ENCODE measurements at regions not wholly inside any gene's neighbourhood (a gene's known extent, or its start where the extent isn't known, plus 50 kb on each side); places are given as distances from the start of the nearest gene placed in this dataset.
A peak's percentile ranks its signal among the peaks of the same experiment; 100 is the strongest.

DNA sequence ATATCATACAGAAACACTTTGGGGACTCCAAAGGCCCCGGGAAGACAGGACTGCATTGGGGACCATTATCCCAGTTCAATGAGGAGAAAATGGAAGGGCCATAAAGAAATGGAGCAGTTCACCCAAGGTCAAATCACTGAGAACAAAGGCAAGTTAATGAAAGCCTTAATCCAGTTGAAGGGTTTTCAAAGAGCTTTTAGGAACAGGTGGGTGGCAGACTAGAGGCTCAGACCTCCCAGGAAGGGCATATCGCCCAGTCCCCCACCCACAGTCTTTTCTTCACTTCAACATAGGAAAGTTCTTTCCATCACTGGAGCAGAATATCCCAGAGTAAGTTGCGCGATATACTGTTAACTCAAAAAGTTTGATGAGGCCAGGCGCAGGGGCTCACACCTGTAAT, 136.1 kb upstream of the CCND2 start:
- TF ChIP-seq BHLHE40 (IDR thresholded peaks at IDR 0.05; ENCODE audit: borderline replicate concordance) (no peak), FOXM1 (IDR thresholded peaks at IDR 0.05; ENCODE audit: borderline replicate concordance) (no peak), TARDBP (IDR thresholded peaks at IDR 0.05) (no peak), FOXA1 (IDR thresholded peaks at IDR 0.05) (no peak), HDGF (IDR thresholded peaks at IDR 0.05; ENCODE audit: borderline replicate concordance) (no peak), SUZ12 (IDR thresholded peaks at IDR 0.05) (no peak), PKNOX1 (IDR thresholded peaks at IDR 0.05) (no peak), FOXK2 (IDR thresholded peaks at IDR 0.05) (no peak)
- ChIA-PET POLR2A (no interaction called here), CTCF (no interaction called here)

DNA sequence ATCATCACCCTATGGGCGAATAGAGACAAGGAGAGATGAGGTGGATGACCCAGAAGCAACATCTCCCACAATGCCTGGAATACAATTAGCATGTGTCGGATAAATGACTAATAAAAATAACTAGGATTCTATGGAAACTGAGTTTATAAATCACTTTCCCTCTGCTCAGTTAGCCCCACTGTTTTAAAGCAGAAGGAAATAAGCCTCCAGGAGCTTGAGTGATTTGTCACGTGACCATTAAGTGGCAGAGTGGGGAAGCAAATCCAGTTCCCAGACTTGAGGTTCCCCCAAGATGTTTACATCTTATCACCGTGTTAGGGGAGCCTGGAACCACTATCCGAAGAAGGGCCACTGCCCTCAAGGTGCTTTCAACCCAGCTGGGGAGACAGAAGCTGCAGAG, 136.5 kb upstream of the CCND2 start:
- ChIA-PET POLR2A (no interaction called here), CTCF (no interaction called here)
- TF ChIP-seq ELF4 (IDR thresholded peaks at IDR 0.05) = no peak
- no peak for DNase-seq (ENCODE audit: extremely low spot score)

More for the DNA sequence above, 136.1 kb upstream of the CCND2 start:
- DNase-seq (ENCODE audit: extremely low spot score) = no peak

DNA sequence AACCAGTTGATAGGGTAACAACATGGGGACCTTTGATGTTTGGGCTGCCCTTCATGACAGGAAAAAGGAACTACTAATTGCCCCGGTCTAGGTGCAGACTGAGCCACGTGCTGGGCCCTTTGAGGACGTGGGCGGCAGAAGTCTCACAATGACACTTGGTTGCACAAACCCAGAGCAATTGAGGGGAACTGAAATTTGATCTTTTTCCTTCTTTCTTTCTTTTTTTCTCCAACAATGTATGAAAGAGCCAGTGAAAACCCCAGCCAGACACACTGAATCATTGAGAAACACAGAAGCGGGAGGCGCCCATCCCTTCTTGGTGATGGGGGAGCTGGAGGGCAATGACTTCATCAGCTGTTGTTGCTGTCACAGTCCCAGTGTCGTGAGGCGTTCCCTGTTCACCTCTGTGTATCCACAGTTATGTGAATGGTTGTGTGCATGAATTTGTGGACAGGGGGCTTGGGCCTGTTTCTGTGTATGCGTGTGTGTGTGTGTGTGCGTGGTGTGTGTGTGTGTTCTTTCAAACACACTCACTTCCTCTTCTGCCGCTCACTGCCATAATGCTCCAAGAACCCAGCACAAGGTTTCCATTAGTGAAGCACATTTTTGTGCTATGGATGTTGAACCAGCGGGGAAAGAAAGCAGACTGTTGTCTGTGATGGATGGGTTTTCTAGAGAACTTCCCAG, 137.5 kb upstream of the CCND2 start:
- CTCF ChIA-PET = no interaction called here
- TF ChIP-seq L3MBTL2 (conservative IDR thresholded peaks at IDR 0.05) (0 out of 2 replicates have a peak, but pooled peaks have one; percentile 20), ARNT (IDR thresholded peaks at IDR 0.05) (no peak), NFRKB (IDR thresholded peaks at IDR 0.05) (no peak)
- no peak for DNase-seq (ENCODE audit: extremely low spot score)
- POLR2A ChIA-PET = no interaction called here

DNA sequence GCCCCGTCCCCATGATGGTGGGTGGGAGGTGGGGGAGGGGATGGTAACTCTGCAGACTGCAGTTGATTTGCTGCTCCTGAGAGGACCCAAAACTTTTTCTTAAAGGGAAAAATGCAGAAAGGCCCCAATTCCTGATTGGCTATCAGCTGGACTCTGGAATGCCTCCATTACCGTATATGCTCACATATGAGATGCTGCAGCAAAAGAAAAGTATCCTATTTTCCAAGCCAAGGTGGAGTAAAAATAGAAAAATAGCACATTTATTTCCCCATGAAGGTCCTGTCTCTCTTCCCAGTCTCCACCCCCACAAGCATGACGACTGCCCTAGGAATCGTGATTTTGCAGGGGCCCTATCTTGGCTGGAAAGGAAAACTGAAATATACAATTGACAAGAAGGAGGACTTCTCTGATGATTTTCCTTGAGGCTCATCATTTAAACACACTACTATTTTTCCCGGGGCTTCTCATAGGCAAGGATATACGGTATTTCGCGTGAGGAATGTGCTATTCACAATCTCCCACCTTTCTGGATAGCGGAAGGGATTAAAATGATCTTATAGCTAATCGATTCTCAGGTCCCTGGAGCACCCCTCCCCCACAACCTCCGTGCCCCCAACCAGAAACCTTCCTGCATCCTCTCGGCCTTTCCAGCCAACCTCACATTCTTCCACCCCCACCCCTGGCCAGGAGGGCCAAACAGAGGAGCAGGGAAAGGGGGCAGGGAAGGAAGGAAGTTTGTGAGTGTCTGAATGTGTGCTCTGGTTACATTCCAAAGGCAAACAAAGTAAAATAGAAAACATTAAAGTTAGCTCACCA, 138.9 kb upstream of the CCND2 start:
- TF ChIP-seq TARDBP (IDR thresholded peaks at IDR 0.05) = no peak
- TF ChIP-seq FOXK2 (IDR thresholded peaks at IDR 0.05) = no peak
- no peak for TF ChIP-seq FOXA1 (IDR thresholded peaks at IDR 0.05)
- no peak for TF ChIP-seq NFRKB (IDR thresholded peaks at IDR 0.05)
- ChIA-PET CTCF (no interaction called here), POLR2A (no interaction called here)
- no peak for DNase-seq (ENCODE audit: extremely low spot score)

DNA sequence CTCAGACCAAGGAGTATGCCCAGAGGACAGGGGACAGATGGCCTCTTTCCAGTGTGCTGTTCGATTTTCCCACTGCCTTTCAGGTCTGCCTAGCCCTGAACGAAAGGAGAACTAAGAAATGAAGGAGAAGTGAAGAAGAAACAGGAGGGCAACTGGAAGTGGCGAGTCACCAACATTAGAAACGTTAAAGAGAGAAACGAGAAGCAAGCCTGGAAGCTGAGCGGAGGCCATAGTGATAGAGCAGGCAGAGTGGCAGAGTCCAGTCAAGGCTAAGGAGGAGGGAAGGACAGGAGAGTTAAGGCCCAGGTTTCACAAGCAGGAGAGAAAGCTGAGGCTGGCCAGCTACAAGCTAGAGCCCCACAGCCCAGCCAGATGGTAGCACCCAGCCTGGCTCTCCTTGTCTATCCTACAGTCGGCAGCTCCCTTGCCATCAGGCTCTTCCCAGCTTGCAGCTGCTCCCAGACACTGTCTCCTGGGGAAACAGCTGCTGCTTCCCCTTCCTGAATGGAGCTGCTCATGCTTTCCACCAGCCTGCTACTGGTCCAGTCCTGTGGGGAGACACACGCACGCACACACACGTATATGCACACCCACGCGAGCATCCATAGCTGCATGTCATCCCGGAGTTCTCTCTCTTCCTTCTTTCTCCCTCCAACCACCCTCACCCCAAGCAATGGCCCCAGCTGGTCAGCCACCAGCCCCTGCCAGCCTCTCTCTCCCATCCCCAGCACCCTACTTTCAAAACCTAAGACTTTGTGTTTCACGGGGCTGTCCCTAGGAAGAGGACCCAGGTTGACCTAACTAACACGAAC, 139.7 kb upstream of the CCND2 start:
- POLR2A ChIA-PET = no interaction called here
- DNase-seq (ENCODE audit: extremely low spot score) = no peak
- CTCF ChIA-PET = no interaction called here

DNA sequence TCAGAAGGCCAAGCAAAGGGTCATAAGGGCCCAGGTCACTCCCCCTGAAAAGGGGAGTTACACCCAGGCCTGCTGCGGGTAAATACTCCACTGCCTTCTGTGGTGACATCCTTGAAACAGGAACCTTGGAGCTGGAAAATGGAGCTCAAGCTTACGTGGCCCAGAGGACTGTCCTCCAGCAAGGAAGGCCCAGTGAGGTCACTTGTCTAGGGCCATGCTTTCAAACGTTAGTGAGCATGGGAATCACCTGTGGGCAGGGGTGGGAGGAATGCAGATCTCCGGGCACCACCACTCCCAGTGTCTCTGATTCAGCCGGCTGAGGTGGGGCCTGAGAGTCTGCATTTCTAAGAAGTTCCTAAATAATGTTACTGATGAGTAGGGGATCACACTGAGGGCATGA, 140.5 kb upstream of the CCND2 start:
- TF ChIP-seq FOXA1 (IDR thresholded peaks at IDR 0.05) (no peak), ELF4 (IDR thresholded peaks at IDR 0.05) (no peak), FOXK2 (IDR thresholded peaks at IDR 0.05) (no peak), CTBP1 (IDR thresholded peaks at IDR 0.05; ENCODE audit: borderline replicate concordance) (no peak), SUZ12 (IDR thresholded peaks at IDR 0.05) (no peak), L3MBTL2 (conservative IDR thresholded peaks at IDR 0.05) (no peak), HDGF (IDR thresholded peaks at IDR 0.05; ENCODE audit: borderline replicate concordance) (no peak), PKNOX1 (IDR thresholded peaks at IDR 0.05) (no peak), NFRKB (IDR thresholded peaks at IDR 0.05) (no peak), SP1 (IDR thresholded peaks at IDR 0.05) (no peak), ARNT (IDR thresholded peaks at IDR 0.05) (no peak), FOXM1 (IDR thresholded peaks at IDR 0.05; ENCODE audit: borderline replicate concordance) (no peak), BHLHE40 (IDR thresholded peaks at IDR 0.05; ENCODE audit: borderline replicate concordance) (no peak), TARDBP (IDR thresholded peaks at IDR 0.05) (no peak), LEF1 (IDR thresholded peaks at IDR 0.05; ENCODE audit: borderline replicate concordance) (no peak), ZNF384 (IDR thresholded peaks at IDR 0.05) (no peak)
- POLR2A ChIA-PET = no interaction called here
- CTCF ChIA-PET = no interaction called here
- no peak for DNase-seq (ENCODE audit: extremely low spot score)

More for the DNA sequence above, 139.7 kb upstream of the CCND2 start:
- no peak for TF ChIP-seq NFRKB (IDR thresholded peaks at IDR 0.05)
- TF ChIP-seq LEF1 (IDR thresholded peaks at IDR 0.05; ENCODE audit: borderline replicate concordance) = no peak
- TF ChIP-seq PKNOX1 (IDR thresholded peaks at IDR 0.05) = no peak
- no peak for TF ChIP-seq HDGF (IDR thresholded peaks at IDR 0.05; ENCODE audit: borderline replicate concordance)

All from HEK293T (cell line).